ENCODE measurements at regions not wholly inside any gene's neighbourhood (a gene's known extent, or its start where the extent isn't known, plus 50 kb on each side); places are given as distances from the start of the nearest gene placed in this dataset.

DNA sequence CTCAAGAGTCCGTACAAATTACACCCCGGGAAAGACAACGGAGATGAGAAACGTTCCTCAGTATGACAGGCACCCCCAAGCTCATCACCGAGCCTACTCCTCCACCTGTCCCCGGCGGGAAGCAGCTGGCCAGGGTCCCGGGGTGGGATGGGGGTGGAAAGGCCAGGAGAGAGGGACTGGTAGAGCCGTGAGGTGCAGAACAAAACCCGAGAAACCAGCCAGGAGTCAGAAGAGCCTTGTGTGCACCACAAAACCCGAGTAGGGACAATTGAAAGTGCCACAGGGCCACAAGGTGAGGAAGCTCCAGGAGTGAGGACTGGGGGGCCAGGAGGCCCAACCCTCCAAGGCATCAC, 75.5 kb upstream of the SALL3 start:
- DNase-seq (ENCODE audit: low read depth) = no peak

DNA sequence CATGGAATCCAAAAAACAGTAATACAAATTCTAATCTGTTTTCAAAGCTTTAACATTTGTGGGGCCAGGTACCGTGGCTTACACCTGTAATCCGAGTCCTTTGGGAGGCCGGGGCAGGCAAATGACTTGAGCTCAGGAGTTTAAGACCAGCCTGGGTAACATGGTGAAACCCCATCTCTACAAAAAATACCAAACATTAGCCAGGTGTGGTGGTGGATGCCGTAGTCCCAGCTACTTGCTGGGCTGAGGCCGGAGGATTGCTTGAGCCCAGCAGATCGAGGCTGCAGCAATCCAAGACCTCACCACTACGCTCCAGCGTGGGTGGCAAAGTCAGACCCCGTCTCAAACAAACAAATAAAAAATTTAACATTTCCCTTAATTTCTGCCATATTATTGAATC, 74.3 kb upstream of the SALL3 start:
- DNase-seq (ENCODE audit: low read depth) = no peak

DNA sequence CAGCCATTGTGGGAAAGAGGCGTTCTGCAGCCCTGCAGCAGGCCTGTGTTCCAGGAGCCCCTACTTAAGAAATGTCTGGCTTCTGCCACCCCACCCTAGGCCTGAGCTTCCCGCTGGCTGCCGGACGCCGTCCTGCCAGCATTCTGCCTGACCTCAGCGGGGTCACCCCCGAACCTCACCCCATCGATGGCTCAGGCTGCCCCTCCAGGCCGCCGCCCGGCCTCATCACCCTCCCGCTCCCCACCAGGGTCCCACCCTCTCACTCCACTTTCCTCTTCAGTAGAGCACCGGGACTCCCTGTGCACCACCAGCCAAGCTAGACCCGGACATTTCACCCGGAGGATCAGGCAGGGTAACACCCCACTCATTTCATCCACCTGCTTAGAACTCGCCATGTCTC, 73.6 kb upstream of the SALL3 start:
- no peak for DNase-seq (ENCODE audit: low read depth)

- no peak for DNase-seq (ENCODE audit: low read depth)
Observed at GRCh38 chr18:78908462-78909260, 71.0 kb upstream of the SALL3 start.

DNA sequence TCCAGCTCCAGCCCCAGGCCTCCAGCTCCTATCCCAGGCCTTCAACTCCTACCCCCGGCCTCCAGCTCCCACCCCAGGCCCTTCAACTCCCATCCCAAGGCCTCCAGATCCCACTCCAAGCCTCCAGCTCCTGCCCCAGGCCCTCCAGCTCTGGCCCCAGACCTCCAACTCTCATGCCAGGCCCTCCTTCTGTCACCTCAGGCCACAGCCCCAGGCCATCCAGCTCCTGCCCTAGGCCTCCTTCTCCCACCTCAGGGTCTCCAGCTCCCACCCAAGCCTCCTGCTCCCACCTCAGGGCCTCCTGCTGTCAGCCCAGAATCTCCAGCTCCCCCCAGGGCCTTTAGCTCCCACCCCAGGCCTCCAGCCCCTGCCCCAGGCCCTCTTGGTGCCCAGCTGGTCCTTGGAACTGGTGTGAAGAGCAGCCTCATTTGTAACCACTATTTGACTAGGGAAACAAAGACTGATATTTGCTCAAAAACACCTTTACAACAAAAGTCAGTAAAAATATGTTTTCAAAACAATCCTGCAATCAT, 67.8 kb upstream of the SALL3 start:
- DNase-seq (ENCODE audit: low read depth) = no peak

DNA sequence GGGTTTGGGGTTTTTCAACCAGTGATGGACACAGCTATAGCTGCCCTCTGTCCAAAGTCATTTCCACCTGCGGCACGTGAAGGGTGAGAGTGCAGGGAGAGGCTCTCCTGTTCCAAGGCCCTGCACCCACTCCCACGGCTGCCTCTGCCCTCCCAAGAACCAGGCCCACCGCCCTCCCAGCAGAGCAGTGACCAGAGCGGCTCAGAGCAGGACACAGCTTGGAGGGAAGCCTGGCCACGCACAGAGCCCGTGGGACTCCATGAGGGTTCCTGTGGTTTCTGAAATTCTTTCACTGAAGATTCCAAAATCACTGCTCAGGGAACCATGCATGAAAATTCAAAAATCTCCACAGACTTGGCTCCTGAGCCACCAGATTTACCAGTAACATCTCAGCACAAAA, 67.3 kb upstream of the SALL3 start:
- DNase-seq (ENCODE audit: low read depth) = no peak

DNA sequence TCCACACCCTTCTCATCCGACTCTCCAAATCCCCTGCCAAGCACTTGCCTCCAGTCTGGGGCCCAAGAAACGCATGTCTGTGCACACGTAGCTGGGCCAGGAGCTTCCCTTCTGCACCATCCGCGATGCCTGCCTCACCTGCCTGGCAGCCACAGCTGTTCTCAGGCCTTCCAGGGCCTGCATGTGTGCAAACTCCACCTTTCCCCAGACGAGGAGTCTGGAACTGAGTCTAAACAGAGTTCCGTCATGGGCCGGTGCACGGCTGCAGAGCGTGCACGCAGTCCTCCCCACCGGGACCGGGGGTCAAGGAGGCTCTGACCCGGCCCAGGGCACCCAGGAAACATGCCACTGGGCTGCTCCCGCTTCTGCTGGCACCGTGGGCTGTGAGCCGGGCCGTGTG, 66.8 kb upstream of the SALL3 start:
- DNase-seq (ENCODE audit: low read depth) = no peak

GRCh38 chr18:78913395-78913794, 66.2 kb upstream of the SALL3 start:
- DNase-seq (ENCODE audit: low read depth) = no peak

- no peak for DNase-seq (ENCODE audit: low read depth)
Observed at GRCh38 chr18:78913830-78914231, 65.8 kb upstream of the SALL3 start.

- DNase-seq (ENCODE audit: low read depth) = no peak
Observed at GRCh38 chr18:78914249-78914935, 65.2 kb upstream of the SALL3 start.

DNA sequence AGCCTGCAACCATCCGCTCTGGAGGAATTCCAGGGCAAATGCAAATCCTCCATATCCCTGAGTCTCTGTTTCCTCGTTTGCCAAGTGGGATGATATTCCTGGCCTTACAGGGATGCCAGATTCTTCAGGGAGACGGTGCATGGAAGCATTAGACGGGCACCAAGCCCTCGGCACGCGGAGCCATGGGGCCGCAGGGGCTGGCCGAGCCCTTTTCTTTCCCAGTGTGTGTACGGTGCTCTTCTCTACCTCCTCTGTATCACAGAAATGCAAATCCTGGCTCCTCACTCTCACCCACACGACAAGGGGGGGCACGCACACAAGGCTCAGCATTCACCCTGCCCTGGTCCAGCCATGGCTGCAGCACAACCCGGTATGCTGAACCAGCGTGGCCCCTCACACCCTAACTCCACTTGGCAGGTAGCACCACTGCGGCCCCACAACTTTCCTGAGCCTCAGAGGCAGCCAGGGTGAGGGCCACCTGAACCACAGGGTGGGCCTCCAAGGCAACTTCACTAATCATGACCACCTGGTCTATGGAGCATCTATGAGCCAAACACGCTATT, 64.1 kb upstream of the SALL3 start:
- no peak for DNase-seq (ENCODE audit: low read depth)

DNA sequence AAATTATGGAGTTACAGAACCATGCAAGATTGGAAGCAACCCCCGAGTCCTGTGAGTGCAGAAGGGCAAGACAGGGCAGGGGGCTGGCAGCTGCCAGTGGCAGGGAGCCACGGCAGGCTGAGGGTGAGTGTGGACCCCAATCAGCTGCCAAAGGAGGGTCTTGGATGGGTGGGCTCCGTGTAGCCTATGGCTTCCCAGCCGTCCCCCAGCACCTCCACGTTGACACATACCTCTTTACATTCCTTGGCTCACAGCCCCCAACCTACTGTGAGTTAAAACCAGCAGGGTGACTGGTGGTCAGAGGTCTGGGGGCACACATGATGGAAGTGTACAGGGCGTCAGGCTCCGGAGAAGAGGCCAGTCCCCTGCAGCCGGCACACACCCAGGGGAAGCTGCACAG, 60.9 kb upstream of the SALL3 start:
- DNase-seq (ENCODE audit: low read depth) = no peak

DNA sequence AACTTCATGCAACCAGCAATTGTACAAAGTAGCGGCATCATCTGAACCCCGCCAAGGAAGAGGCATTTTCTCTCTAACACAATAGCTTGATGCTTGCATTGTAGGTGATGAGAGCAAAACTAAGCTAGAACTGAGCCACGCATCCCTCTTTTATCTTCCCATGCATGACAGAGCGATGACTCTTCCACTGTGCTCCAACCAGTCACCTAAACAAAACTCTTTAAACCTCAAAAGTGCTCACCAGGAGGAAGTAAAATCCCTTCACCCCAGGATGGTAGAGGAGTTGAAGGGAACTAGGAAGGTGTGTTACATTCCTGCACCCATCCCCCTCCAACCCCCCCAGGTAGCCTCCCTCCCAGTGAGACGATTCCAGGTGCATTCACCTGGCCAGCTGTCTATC, 59.7 kb upstream of the SALL3 start:
- DNase-seq (ENCODE audit: low read depth) = no peak

DNA sequence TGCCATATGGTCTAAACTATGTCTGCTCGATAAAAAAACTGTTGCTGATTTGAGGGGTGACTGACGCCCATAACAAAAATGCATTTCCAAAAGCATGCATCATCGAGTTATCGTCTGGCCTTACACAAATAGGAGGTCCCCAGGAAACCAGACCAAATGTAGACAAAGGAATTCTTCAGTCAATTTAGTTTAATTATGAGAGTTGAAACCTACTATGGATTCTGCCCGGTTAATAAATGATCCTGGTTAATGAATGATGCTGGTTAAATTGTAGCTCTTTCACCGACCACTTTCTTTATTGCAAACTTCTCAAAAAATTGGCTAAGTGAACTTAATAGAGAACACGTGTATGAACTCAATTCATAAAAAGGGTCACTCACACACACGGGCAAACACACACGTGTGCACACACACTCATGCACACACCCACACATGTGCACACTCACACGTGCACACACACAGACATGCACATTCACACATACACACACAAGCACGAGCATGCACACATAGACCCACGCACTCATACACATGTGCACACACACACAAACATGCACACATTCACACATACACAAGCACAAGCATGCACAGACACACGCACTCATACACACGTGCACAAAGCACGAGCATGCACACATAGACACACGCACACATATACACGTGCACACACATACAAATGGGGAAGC, 59.0 kb upstream of the SALL3 start:
- DNase-seq (ENCODE audit: low read depth) = no peak

- DNase-seq (ENCODE audit: low read depth) = no peak
Observed at GRCh38 chr18:78922856-78923255, 56.8 kb upstream of the SALL3 start.

DNA sequence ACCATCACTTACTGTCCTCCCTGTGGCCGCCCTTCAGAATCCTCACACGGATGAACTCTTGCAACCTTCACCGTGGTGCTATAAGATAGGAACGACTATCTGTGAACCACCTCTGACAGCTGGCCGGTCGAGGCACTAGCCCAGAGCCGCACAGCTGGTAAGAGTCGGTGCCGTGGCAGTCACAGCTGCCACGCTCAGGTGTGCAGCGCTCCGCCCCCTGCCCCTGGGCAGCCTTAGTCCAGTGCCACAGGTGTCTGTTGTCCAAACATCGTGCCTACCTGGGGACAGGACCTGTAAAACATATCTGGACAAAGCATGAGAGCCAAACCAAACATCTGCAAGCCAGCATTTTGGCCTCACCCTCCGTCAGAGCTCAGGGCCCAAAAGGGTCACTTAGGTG, 55.3 kb upstream of the SALL3 start:
- no peak for DNase-seq (ENCODE audit: low read depth)

- no peak for DNase-seq (ENCODE audit: low read depth)
Observed at GRCh38 chr18:78924786-78925540, 54.7 kb upstream of the SALL3 start.

- DNase-seq (ENCODE audit: low read depth) = no peak
Observed at GRCh38 chr18:78925557-78926242, 53.9 kb upstream of the SALL3 start.

DNA sequence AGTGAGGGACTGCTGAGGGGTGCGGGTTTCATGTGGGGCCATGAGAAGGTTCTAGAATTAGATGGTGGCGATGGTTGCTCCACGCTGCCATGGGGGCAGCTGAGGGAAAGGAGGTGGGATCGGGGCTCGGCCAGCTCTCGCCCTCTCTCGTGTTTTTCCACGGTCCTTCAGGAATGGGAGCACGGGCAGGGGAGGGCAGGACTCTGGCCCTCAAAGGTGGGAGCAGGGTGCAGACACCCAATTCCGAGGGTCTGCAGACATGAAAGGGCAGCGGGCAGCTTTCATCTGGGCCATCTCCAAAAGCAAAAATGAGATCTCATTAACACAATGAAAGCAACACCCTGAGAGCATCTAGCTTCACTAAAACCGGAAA, 53.4 kb upstream of the SALL3 start:
- DNase-seq (ENCODE audit: low read depth) = no peak

- no peak for DNase-seq (ENCODE audit: low read depth)
Observed at GRCh38 chr18:78927156-78927555, 52.5 kb upstream of the SALL3 start.

DNA sequence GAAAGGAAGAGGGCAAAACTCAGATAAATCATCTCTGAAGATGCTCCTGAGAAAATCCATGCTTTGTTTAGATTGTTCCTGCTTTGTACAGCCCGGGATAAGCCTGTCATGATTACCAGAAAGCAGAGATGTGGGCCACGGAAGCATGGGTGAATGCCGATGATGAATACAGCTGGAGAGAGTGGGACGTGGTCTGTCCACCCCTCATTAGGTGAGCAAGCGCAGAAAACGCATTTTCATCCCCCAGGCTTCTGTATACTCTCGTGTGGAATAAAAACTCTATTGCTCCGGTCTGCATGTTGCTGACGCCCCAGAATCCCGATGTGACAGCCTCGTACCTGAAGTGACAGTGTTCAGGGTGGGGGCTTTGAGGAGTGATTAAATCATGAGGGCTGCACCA, 52.0 kb upstream of the SALL3 start:
- DNase-seq (ENCODE audit: low read depth) = no peak

DNA sequence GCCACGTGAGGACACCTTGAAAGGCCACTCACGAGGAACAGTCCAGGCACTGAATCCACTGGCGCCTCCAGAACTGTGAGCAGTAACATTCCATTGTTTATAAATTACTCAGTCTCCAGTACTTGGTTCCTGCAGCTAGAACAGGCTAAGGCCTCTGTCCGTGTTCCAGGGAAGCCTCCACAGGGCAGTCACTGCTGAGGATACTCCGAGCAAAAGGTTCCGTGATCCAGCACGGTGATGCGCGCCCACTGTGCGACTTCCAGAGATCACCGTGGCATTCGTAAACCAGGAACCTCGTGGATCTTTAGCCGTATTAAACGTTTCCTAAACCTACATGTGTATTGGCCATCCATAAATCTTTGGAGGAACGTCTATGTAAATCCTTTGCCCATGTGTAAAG, 51.5 kb upstream of the SALL3 start:
- DNase-seq (ENCODE audit: low read depth) = no peak
